KOPT-K1 (cell line): ENCODE measurements at regions not wholly inside any gene's neighbourhood (a gene's known extent, or its start where the extent isn't known, plus 50 kb on each side); places are given as distances from the start of the nearest gene placed in this dataset.
"Not testable (repeated sequence)": the region's sequence is repeated elsewhere in the genome, so short reads cannot be mapped to it uniquely, and the experiment has no call there.

Experiments
- H3K27ac ChIP-seq: fragments of 200-600 bp; sonication (generic); 2 replicates; pipeline ENCODE4 v1.5.1; 2016; ENCODE audit warnings: antibody characterized with exemption, mild to moderate bottlenecking, low read depth, low read length; ENCODE audit not compliant: poor library complexity, severe bottlenecking
- H3K36me3 ChIP-seq: fragments of 200-600 bp; sonication (generic); 2 replicates; pipeline ENCODE4 v1.5.1; 2017; ENCODE audit warnings: antibody characterized with exemption, mild to moderate bottlenecking, low read length, moderate library complexity; ENCODE audit not compliant: insufficient read depth
- H3K9me3 ChIP-seq: fragments of 200-600 bp; sonication (generic); 2 replicates; pipeline ENCODE4 v1.5.1; 2017; ENCODE audit warnings: antibody characterized with exemption, low read length, mild to moderate bottlenecking; ENCODE audit not compliant: insufficient read depth, poor library complexity, severe bottlenecking

DNA sequence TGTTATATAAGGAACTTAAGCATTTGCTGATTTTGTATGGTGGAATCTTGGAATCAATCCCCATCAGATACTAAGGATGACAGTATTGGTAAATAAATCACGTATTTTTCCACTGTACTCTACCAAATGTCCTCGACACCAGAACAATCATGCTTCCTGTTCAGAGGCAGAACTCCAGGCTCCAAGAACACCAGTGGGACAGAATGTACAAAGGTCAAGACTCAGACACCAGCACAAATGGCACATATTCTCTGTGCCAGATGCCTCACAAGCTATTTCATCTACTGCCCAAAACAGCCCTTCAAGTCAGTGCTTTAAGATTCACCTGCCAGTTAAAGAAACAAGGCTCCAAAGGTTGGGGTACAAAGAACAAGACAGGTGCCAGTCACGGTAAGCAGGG, 420.5 kb downstream of the STK39 start:
- H3K9me3 ChIP-seq: no peaks in the 10 kb centered on the region
- H3K36me3 ChIP-seq: no peaks in the 10 kb centered on the region
- H3K27ac ChIP-seq: no peak overlapping the region

DNA sequence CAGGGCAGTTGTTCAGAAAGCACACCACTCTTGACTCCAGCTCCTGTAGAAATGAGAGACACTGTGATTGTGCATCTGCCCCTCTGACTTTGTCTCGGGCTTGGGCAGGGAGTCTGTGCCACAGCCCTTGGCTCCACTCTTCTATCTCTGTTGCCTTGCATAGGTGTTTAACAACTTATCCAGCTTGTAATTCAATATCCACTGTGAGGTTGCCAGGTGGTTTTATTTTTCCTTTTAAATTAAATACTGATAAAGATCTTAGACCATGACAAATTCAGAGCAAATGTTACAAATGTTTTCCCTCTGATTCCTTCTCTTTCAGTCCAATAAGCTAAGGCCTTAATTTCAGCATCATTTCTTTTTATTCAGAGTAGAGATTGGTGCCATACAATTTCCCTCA, 421.7 kb downstream of the STK39 start:
- no peaks in the 10 kb centered on the region for H3K9me3 ChIP-seq
- H3K27ac ChIP-seq: no peak overlapping the region
- H3K36me3 ChIP-seq: no peaks in the 10 kb centered on the region

DNA sequence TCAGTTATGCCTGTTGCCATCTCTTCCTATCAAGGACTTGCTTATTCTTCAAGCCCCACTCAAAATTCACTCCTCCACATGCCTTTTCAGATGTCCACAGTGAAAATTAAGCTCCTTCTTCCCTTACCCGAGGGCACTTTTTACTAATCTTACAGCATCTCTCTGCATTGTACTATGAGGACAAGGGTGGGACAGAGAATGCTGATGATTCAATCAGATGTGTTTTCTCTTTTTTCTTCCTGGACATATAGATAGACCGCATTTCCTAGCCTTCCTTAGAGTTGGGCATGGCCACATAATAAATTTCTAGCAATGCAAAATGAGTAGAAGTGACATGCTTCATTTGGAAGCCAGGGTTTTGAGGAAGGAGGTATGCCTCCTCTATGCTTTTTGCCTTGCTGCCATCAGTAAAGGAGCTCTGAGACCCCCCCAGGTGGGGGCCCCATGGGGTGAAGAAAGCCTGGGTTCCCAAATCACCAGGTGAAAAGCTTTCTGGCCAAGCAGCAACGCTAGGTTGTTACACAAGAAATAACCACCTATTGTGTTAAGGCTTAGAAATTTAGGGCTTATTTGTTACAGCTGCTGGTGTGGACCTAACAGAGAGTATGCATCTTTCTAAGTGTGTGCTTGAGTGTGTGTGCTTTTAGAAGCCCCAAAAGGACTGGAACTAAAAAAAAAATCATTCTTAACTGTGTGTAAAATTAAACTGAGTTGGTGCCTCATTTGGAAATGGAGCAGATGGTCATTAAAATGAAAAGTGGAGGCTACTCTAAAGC, 424.5 kb downstream of the STK39 start:
- no peak overlapping the region for H3K27ac ChIP-seq
- no peaks in the 10 kb centered on the region for H3K9me3 ChIP-seq
- H3K36me3 ChIP-seq: no peaks in the 10 kb centered on the region

DNA sequence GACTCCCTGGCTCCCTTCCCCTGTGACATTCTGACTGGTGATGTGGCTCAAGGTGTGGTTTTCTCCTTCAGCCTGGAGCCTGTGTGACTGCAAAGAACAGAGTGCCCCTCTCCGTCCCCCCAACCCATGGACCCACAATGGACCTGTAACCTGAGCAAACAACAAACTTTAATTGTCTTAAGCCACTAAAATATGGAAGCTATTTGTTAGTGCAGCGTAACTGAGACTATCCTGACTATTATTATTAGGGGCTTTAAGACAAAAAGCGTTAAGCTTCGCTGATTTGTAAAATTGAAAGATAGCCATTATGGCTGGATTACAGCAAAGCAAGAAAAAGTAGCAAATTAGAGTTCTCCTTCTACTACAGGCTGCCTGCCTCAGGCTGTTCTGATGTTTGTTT, 426.9 kb downstream of the STK39 start:
- Histone ChIP-seq H3K36me3 (no peaks in the 10 kb centered on the region), H3K9me3 (no peaks in the 10 kb centered on the region), H3K27ac (no peak overlapping the region)

DNA sequence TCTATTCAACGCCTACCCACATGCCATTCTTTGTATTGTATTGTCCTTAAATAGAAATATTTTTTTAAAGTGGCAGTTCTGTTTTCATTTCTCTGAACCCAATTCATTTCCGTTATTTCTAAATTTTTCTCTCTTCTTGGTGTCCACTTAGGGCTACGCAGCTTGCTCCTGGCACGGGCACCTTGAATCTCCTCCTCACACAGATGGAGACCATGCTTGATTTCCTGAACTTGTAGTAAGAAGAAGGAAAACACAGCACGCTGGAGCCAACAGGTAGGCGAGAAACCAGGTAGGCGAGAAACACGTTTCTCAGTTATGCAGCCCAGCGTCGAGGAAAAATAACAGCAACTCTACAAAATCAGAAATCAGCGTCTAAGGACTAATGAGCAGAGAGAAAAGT, 428.9 kb downstream of the STK39 start:
- Histone ChIP-seq H3K36me3 (no peaks in the 10 kb centered on the region), H3K27ac (no peak overlapping the region)

DNA sequence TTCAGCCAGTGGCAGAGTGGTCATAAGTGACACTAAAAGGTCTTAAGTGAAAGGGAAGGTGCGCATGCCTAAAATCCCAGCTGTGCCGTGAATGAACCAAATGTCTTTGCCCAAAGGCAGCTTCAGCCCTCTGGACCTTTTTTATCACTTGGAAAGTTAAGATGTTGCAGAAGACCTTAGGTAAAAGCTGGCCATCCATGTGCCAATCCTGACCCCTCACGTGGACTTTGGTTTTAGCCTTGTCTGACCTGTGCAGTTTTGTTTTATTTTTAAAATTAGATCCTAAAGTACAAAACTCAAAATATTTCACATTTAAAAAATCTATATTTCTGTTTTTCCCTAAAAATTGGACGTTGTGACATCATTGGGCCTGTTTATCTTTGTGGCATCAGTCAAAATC, 429.5 kb downstream of the STK39 start:
- no peaks in the 10 kb centered on the region for H3K36me3 ChIP-seq
- H3K9me3 ChIP-seq: no peaks in the 10 kb centered on the region
- no peak overlapping the region for H3K27ac ChIP-seq

More for the DNA sequence above, 428.9 kb downstream of the STK39 start:
- H3K9me3 ChIP-seq: no peaks in the 10 kb centered on the region

DNA sequence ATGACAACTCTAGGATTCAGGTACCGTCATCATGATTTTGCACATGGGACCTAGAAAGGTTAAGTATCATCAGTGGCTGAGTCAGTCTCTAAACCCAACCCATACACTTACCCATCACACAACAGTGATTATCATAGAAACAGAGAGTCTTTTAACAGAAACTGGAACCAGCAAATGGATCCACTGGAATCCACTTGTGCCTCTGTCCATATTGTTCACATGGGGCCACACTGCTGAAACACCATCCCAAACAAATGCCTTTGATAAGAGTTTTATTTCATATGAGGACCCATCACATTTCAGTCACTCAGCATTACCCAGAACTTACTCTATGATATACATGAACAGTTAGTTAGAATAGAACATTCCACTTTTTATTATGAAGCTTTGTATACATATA, 430.0 kb downstream of the STK39 start:
- no peak overlapping the region for H3K27ac ChIP-seq
- H3K36me3 ChIP-seq: no peaks in the 10 kb centered on the region

DNA sequence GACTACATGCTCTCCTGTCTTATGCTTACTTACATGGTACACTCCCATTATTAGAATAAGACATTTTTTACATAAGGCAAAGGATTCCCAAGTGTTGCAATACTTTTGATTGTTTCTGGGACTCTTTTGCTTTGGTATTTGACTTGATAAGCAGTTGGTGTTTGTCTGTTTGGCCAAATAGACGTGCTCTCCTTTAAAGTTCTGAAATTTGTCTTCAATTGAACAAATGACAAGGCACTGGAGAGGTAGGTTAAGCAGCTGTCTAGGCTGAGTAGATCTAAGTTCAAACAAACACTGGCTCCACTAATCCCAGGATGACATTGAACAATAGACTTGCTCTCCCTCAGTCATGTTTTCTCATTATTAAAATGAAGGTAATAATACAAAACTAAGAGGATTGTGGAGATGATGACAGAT, 430.5 kb downstream of the STK39 start:
- H3K9me3 ChIP-seq: no peaks in the 10 kb centered on the region
- no peak overlapping the region for H3K27ac ChIP-seq
- no peaks in the 10 kb centered on the region for H3K36me3 ChIP-seq

More for the DNA sequence above, 430.0 kb downstream of the STK39 start:
- no peaks in the 10 kb centered on the region for H3K9me3 ChIP-seq

DNA sequence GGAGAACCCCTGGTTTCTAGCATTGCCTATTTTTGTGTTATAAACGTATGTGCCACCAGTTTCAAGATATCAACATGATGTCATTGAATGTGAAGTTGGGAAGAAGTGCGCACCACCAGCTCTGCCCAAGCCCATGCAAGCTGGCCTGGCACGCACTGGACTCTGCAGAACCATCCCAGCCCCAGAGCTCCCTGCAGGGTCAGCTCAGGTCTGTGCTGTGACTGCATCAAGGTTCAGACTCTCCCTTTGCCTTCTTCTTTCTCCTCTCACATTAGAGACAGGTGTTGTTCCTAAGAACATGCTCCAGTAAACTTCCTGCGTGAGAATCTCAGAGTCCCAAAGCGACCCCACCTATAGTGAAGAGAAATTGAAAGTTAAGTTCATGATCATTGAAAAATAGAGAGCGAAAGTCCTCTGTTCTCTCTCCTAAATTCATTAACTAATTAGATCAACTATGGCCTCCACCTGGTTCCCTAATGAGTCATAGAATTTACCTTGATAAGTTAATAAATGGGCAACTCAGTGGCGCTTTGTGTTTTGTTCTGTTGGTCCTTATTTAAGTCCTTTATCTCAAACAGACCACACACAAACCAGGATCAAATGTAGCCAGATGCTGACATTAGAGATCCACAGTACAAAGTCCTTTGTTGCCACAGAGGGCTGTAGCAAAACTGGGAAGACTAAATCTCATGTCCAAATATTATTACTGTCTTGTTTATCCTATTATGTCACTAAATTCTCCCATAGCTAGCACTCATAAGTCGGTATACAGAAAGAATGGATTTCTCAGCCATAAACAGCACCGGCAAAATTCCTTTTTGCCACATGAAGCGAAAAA, 432.3 kb downstream of the STK39 start:
- H3K9me3 ChIP-seq: no peaks in the 10 kb centered on the region
- no peak overlapping the region for H3K27ac ChIP-seq
- no peaks in the 10 kb centered on the region for H3K36me3 ChIP-seq

DNA sequence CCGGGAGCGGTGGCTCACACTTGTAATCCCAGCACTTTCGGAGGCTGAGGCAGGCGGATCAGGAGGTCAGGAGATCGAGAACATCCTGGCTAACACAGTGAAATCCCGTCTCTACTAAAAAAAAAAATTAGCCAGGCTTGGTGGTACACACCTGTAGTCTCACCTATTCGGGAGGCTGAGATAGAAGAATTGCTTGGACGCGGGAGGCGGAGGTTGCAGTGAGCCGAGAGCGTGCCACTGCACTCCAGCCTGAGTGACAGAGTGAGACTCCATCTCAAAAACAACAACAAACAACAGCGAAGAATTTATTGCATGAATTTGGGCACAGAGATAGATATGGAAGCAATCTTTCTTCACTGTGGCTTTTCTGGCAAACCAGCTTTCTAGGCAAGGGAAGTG, 432.9 kb downstream of the STK39 start:
- not testable (repeated sequence) for H3K9me3 ChIP-seq, H3K36me3 ChIP-seq, H3K27ac ChIP-seq

DNA sequence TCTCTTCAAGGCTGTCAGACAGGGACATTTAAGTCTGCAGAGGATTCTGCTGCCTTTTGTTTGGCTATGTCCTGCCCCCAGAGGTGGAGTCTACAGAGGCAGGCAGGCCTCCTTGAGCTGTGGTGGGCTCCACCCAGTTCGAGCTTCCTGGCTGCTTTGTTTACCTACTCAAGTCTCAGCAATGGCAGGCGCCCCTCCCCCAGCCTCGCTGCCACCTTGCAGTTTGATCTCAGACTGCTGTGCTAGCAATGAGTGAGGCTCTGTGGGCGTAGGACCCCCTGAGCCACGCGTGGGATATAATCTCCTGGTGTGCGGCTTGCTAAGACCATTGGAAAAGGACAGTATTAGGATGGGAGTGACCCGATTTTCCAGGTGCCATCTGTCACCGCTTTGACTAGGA, 437.6 kb downstream of the STK39 start:
- not testable (repeated sequence) for H3K36me3 ChIP-seq, H3K27ac ChIP-seq, H3K9me3 ChIP-seq

DNA sequence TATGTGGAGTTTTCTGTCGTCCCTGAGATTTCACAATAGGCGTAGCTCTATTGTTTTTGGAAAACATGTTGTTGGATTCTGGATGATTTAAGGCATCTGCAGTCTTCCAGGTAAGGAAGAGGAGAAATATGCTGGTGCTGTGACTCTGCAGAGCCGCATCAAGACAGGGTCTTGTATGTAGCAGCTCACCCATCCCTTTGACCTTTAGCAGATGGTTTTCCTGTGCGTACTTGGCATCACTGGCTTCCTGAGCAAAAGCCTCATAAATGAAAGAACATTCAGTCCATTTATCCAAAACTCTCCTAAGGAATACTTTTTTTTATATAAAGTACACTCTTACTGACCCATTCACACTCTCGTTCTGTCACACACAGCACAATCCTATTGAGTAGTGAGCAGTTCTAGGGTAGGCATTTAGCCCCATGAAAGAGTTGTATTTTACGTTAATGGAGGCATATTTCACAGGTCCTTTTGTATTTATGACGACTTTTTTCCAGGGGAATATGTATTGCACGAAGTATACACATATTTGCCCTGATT, 443.9 kb downstream of the STK39 start:
- Histone ChIP-seq H3K27ac (no peak overlapping the region), H3K9me3 (no peaks in the 10 kb centered on the region), H3K36me3 (no peaks in the 10 kb centered on the region)

DNA sequence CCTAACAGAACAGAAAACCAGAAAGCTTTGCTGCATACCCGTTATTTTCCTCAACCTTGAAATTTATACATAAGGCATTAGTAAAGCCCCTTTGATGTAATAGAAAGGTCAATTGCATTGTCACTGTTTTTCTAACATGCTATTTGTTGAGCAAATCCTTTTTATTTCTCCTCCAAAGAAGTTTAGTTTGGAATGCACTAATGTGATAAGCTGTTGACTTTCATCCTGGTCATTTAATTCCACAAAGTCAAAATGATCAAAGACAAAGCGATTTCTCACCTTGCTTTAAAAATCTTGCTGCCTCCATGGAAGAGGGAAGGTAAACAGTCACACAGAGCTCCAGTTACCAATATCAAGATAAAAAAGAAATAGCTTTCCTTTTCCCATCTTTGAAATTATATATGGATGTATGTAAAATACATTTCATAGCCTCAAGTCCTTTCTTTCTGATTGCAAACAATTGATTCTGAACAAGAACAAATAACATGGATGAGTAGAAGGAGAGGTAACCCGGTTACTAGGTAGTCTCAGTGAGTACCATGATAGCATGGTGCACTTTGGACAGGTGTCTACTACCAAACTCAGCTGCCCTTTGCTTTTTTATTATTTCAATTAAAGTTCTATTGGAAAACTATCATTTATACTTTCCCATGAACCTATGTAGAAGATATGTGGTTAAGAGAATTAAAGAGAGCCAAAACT, 452.7 kb downstream of the STK39 start:
- H3K36me3 ChIP-seq: no peaks in the 10 kb centered on the region
- H3K9me3 ChIP-seq: no peaks in the 10 kb centered on the region
- H3K27ac ChIP-seq: no peak overlapping the region

DNA sequence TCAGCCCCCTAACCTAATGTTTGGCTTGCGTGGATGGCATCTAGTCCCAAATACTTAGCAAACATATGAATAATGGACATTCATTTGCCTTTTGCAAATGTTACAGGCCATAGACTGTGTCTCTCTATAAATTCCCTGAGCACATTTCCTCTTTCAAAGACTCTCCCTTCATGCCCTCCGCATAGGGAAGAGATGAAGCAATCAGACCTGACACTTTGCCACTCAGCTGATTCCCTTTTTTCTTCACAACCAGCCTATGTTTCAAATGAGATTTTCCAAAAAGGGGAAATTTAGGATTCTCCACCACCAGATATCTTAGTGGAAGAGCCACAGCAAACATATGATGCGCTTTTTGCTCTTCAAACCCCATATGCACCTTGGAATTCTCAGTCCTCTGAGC, 453.7 kb downstream of the STK39 start:
- Histone ChIP-seq H3K36me3 (no peaks in the 10 kb centered on the region), H3K9me3 (no peaks in the 10 kb centered on the region), H3K27ac (no peak overlapping the region)

DNA sequence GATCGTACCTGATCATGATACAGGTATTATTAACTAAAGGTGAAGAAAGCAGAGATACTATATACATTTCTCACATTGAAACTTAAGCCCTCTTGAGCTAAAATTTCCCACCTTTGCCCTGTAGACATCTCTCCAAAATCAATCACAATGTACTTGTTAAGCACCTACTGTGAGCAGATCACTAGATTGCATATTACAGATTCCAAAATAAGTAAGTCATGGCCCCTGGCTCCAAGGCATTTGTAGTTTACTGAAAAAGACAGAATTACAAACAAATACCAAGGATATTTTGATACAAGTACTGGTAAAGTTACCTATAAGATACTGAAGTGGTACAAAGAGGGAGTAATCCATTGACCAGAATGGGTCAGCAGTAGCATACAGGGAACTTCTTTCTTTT, 455.3 kb downstream of the STK39 start:
- Histone ChIP-seq H3K36me3 (no peaks in the 10 kb centered on the region), H3K27ac (no peak overlapping the region), H3K9me3 (no peaks in the 10 kb centered on the region)
